ENCODE measurements at regions not wholly inside any gene's neighbourhood (a gene's known extent, or its start where the extent isn't known, plus 50 kb on each side); places are given as distances from the start of the nearest gene placed in this dataset.

DNA sequence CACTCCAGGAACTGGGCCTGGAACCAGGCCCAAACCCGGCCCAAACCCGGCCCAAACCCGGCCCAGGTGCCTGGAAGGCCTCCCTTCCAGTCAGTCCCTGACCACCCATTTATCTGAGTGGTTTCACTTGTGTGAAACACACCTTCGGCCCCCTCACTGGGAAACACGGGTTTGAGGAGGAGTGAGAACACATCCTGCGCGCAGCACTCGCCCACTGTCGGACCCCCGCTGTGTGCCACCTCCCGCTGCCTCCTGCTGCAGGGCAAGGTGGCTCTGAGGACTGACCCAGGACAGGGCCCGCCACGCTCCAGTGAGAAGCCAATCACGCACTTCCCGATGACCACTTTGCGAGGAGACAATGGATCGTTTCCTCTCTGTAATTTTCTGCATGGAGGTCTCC, 197.5 kb downstream of the BUB3 start:
- TF ChIP-seq POLR2A (IDR thresholded peaks at IDR 0.05) = no peak
- no peak for TF ChIP-seq CTCF (IDR thresholded peaks at IDR 0.05)
